ENCODE measurements at regions not wholly inside any gene's neighbourhood (a gene's known extent, or its start where the extent isn't known, plus 50 kb on each side); places are given as distances from the start of the nearest gene placed in this dataset.

DNA sequence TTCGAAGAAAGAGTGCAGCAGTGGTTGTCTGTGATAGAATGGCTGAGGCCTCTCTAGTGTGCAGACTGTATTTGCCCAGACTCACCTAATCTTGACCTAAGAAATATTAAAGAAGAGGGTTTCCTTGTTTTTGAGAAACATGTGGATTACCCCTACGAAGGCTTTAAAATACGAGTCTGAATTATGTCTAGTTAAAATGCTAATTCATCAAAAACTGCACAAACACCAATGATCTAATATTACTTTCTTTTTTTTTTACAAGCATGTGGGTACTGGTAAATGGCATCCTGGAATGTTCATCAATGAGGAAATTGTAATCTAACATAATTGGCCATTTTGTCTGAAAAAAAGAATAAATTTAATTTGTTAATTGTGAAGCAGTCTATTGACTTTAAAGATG lies 510.9 kb downstream of the EPM2A start:
- DNase-seq = no peak

GRCh38 chr6:145225500-145225899 lies 509.8 kb downstream of the EPM2A start:
- no peak for DNase-seq

DNA sequence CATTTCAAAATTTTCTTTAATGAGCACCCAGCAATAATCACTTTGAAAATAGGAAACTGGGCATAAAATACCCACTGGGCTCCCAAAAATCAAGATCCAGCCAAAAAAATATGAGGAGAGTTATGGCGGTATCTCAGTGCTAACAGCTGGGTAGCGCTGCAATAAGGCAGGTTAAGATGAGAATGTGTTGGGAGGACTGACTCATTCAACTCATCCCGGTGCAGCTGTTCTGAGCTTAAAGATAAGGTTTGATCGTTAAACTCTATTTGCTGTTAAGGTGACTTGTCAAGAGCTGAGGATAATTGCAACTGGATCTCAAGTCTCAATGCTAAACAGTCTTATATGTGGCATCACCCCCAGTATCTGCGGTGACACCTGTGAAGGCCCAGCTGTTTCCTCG lies 507.7 kb downstream of the EPM2A start:
- no peak for DNase-seq

GRCh38 chr6:145228962-145229582 lies 506.2 kb downstream of the EPM2A start:
- DNase-seq = no peak

- no peak for DNase-seq
Measured at GRCh38 chr6:145233955-145234354, 501.4 kb downstream of the EPM2A start.

DNA sequence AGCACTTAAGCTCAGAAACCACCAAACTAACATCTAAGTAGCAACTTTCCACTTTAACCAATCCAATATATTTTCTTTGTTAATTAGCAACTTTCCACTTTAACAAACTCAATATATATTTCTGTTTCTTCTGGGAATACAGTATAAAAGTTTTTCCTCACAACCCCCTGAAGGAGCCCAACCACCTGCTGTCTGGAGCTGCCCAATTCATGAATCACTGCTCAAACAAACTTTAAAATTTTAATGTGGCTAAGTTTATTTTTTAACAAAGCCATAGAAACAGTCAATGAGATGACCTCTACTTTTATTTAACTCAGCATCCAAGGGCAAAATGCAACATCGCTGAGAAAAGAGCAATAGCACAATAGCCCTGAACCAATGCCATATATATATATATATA lies 500.1 kb downstream of the EPM2A start:
- no peak for DNase-seq

- no peak for DNase-seq
Measured at GRCh38 chr6:145238787-145239186, 496.5 kb downstream of the EPM2A start.

GRCh38 chr6:145241039-145241438 lies 494.3 kb downstream of the EPM2A start:
- DNase-seq = no peak

DNA sequence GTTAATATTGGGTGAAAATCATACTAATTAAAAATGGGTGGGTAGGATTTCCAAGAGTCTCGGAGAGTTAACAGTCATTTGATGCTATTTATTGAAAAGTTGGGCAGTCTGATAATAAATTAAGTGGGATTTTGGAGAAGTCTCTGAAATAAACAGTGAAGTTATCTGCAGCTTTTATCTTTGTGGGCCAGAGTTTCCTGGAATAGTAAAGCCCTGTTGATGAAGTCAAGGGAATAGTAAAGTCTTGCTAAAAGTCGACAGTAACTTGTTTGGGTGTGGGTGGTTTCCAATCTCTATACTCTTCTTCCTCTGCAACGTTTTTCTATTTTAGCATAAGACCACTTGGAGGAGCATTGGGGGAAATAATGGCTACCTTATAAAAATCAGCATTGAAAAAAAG lies 493.6 kb downstream of the EPM2A start:
- DNase-seq = no peak

DNA sequence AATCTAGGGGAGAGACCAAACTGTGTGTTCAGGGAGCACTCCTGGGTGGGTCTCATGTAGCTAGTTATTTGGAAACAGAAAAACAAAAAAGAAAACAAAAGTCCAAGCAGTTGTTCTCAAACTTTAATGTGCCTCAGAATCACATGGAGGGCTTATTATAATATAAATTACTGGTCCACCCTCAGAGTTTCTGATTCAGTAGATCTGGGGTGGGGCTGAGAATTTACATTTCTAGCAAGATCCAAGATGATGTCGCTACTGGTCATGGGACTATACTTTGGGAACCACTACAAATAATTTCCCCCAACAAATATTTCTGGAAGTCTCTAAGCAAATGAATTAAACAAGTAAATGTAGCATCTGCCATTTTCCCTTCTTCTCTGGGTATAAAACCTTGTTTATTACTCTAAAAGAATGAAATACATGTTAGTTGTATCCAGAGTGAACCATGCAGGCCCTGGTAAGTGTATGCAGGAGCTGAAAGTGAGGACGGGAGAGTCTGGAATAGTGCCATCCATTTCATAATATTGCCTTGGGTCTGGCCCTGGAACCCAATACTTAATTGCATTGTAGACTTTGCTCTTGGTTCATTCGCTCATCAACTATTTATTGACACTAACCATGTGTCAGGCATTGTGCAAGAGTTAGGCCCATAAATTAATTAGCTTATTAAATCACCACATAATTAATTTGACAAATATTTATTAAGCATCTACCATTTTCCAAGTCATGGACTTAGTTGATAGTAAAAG lies 490.8 kb downstream of the EPM2A start:
- DNase-seq = no peak

- DNase-seq = no peak
Measured at GRCh38 chr6:145245119-145245518, 490.2 kb downstream of the EPM2A start.

GRCh38 chr6:145247692-145248419 lies 487.5 kb downstream of the EPM2A start:
- DNase-seq = no peak

- DNase-seq = no peak
Measured at GRCh38 chr6:145250436-145250835, 484.9 kb downstream of the EPM2A start.

DNA sequence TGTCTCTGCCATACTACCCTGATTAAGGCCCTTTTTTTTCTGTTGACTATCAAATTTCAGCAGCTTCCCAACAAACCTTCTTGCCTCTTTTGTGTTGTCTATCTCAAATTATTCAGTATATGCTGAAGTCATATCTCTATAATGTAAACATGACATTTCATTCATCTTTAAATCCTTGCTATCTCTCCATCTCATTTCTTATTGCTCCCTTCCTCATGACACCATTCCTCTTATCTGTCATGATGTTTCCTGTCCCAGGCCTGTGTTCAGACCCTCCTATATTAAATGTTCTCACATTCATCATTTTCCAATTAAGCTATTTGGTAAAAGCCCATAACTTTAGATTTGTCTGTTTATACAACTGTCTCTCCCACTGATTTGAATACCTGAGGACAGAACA lies 482.6 kb downstream of the EPM2A start:
- no peak for DNase-seq

- DNase-seq = no peak
Measured at GRCh38 chr6:145254649-145255401, 480.5 kb downstream of the EPM2A start.

DNA sequence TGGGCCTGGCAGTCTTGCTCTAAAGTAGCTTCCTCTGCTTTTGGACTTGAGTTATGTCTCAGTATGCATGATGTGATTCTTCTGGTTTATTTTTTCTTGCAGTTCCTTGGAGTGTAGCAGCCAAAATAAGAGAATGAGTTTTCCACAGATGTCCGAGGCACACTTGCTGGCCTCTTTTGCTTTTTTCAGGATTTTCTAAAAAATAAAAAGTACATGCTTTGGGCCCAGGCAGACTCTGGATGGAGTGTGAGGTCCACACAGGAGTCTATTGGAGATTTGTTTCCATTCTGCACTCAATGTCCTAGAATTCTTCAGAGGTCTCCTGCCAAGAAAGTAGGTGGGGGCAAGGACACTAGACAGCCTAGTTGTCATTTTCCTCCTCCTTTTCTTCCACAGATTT lies 477.6 kb downstream of the EPM2A start:
- no peak for DNase-seq

DNA sequence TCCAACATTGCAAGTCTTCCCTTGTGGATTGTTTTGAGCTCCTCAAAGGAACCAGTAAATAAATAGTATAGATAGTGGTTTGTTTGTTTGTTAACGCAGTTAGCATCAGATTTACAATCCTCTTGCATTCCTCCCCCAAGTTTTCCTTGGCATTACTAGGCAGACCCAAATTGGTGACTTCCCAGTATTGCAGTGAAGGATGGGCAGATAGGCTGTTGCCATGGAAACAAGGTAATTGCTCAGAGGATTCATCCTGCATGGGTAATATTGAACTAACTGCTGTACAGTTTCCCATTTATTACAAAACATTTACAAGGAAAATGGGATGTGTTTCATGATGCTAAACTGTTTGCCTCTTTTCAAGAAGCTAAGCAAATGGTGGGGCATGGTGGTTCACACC lies 477.2 kb downstream of the EPM2A start:
- no peak for DNase-seq

- no peak for DNase-seq
Measured at GRCh38 chr6:145260484-145261175, 474.7 kb downstream of the EPM2A start.

DNA sequence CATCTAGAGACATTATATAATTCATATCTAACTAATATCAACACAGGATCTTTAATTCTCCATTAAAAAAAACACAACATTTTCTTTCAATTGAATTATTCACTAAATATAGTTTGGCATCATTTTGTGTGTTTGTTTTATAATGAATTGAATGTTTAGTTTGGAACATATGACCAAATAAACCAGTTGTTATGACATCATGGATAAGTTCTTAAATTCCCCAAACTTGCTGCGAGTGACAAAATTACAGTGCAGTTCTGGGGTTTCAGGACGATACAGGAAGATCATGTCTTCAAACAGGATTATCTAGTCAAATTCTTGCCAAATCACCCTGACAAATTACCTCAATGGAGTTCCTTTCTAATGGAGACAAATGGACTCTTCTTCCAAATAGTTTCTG lies 473.6 kb downstream of the EPM2A start:
- DNase-seq = no peak

DNA sequence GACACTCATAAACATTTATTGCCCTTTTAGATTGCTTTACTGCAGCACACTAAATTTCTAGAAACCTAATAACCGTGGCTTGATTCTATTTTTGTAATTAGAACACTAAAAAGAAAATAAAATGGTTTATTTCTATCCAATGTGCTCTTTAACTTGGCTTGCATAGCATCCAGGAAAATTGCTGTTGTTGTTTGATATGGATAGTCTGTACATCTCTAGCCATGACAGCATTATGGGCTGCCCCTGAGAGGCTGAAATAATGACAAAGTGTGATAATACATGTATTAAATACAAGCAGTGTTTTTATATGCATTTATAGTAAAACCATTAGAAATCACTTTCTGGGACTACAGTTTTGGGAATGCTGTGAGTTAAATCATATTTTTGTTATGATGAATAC lies 472.5 kb downstream of the EPM2A start:
- DNase-seq = no peak

DNA sequence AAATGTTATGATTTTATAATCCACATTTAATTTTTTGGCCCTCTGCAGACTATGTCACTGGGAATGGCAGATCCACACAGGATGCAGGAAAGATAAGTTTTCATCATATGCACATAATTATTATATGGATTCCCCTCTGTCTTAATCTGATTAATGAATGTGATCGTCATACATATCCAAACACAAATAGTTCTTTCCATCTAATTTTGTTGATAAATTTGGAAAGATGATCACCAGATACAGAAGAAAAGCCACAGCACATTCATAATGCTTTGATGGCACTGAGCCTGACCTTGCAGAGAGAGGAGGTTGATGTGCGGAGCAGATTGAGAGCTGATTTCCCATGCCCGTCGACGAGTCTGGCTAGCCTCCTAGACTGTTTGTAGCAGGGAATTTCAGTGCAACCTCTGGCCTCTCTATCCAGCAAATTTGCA lies 471.5 kb downstream of the EPM2A start:
- no peak for DNase-seq

DNA sequence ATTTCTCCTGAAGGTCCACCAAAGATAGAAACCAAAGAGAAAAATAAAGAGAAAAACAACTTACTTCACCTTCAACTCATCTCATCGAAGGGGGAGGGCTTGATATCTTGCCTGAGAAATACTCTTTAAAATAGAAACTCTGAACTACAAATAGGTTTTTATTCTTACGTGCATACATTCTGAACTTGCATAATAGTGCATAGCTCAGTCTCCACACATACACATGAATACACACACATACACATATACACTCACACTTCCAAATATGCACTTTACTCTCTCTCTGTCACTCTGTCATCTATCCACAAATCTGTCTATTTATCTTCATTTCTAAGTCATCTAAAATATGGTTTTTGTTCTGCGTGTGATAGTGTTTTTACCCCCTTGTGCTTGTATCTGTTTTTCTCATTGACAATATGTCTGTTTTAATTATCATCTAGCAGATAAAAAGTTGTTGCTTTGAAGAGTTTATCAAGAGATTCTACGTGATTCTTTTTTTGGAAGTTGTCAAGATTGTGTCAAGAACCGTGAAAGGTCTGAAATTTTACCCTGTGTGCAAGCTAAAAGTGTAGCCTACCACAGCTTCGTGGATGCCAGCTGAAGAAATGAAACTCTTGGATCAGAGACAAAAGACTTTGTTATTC lies 468.8 kb downstream of the EPM2A start:
- no peak for DNase-seq
